BJ (cell line): ENCODE measurements at regions not wholly inside any gene's neighbourhood (a gene's known extent, or its start where the extent isn't known, plus 50 kb on each side); places are given as distances from the start of the nearest gene placed in this dataset.

Experiments
- CTCF ChIA-PET: fragments of 350-600 bp; formaldehyde crosslinking; extraction: SDS; loops from one replicate; lab custom pipeline; 2021; ENCODE audit warnings: antibody characterized with exemption, inconsistent platforms; lab: Yijun Ruan, JAX
- POLR2A ChIA-PET: fragments of 300-600 bp; sonication (Branson Sonifier 250); formaldehyde crosslinking; extraction: SDS; loops from one replicate; lab custom pipeline; 2021; ENCODE audit warnings: antibody characterized with exemption; lab: Charles Lee
- DNase-seq: peaks from one replicate; pipeline ENCODE4 v3.0.0-alpha.2; 2011; ENCODE audit warnings: low read depth
- H3K27me3 ChIP-seq: 2 replicates; pipeline ENCODE4 v1.6.0; 2011; ENCODE audit warnings: low read length; ENCODE audit not compliant: control insufficient read depth, insufficient read depth
- H3K36me3 ChIP-seq: 2 replicates; pipeline ENCODE4 v1.5.1; 2011; ENCODE audit warnings: low read length; ENCODE audit not compliant: control insufficient read depth, insufficient read depth
- H3K4me3 ChIP-seq: 2 replicates; pipeline ENCODE4 v1.5.1; 2011; ENCODE audit warnings: low read depth, mild to moderate bottlenecking, control low read depth, low read length
- TF ChIP-seq, protein P1 (sequence below): IDR thresholded peaks from 2 replicates; pipeline ENCODE4 v1.5.1; 2011; ENCODE audit warnings: low read depth, mild to moderate bottlenecking, control low read depth, inconsistent platforms, low read length, moderate library complexity; ENCODE audit not compliant: insufficient read depth

DNA sequence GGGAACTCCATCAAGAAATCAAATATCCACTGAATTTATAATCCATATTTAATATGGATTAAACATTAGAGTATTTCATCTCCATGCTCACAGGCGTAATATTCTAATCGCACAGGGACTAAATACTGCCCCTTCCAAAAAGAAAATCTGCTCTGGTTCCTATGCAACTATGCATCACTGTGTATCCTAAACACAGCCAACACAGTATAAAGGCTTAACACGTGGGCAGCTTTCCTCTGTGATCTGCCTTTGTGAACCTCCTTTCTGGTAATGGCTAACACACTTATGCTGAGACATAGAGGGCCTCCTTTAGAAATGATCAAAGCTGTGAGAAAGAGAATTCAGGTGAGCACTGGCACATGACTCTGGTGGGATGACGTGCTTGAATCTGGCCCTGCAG, 110.2 kb downstream of the RAB11FIP2 start:
- no peak for DNase-seq
- Histone ChIP-seq H3K4me3 (no peak overlapping the region), H3K27me3 (peaks cover 1% of the 10 kb centered on the region; the same call in 1 of the 2 replicates), H3K36me3 (no peaks in the 10 kb centered on the region)
- CTCF ChIA-PET: no interaction called here
- TF ChIP-seq, protein P1, sequence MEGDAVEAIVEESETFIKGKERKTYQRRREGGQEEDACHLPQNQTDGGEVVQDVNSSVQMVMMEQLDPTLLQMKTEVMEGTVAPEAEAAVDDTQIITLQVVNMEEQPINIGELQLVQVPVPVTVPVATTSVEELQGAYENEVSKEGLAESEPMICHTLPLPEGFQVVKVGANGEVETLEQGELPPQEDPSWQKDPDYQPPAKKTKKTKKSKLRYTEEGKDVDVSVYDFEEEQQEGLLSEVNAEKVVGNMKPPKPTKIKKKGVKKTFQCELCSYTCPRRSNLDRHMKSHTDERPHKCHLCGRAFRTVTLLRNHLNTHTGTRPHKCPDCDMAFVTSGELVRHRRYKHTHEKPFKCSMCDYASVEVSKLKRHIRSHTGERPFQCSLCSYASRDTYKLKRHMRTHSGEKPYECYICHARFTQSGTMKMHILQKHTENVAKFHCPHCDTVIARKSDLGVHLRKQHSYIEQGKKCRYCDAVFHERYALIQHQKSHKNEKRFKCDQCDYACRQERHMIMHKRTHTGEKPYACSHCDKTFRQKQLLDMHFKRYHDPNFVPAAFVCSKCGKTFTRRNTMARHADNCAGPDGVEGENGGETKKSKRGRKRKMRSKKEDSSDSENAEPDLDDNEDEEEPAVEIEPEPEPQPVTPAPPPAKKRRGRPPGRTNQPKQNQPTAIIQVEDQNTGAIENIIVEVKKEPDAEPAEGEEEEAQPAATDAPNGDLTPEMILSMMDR: no peak
- POLR2A ChIA-PET: interaction anchor here (0.5 kb wide), 2 partner anchors 17 to 78 kb away, joined by 5 to 38 read pairs; no protein-coding TSS in a partner anchor

DNA sequence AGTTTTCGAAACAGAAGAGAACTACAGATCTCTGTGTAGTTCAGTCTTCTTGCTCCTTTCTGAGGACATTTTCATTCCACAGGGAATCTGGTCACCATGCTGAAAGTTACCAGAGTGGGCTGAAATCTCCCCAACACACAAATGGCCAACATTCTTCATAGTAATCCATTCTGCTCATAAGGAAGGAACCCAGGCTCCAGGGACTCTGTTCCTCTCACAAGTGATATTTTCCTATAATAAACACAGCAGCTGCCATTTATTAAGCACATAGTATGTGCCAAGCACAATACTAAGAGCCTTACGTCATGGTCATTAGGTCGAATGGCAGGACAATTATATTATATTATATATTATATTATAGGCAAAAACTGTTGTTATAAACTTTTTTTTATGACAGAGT, 109.8 kb downstream of the RAB11FIP2 start:
- no peak overlapping the region for H3K4me3 ChIP-seq
- DNase-seq: no peak
- H3K27me3 ChIP-seq: peaks cover 1% of the 10 kb centered on the region; the same call in 1 of the 2 replicates
- POLR2A ChIA-PET: interaction anchor here (0.5 kb wide), 1 partner anchor 17 kb away, joined by 38 read pairs; no protein-coding TSS in a partner anchor
- CTCF ChIA-PET: no interaction called here
- TF ChIP-seq, protein P1: no peak
- no peaks in the 10 kb centered on the region for H3K36me3 ChIP-seq

DNA sequence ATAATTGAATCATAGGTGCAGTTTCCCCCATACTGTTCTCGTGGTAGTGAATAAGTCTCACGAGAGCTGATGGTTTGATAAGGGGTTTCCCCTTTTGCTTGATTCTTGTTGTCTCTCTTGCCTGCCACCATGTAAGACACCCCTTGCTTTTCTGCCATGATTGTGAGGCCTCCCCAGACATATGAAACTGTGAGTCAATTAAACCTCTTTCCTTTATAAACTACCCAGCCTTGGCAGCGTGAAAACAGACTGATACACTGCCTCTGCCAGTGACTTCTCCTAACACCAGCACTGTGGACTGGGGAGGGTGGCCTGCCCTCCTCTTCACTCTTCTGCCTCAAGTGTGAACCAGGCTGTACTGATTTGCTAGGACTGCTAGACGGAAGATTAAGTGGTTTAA, 108.6 kb downstream of the RAB11FIP2 start:
- POLR2A ChIA-PET: no interaction called here
- Histone ChIP-seq H3K4me3 (no peak overlapping the region), H3K36me3 (no peaks in the 10 kb centered on the region), H3K27me3 (peaks cover 1% of the 10 kb centered on the region; the same call in 1 of the 2 replicates)
- TF ChIP-seq, protein P1: no peak
- no peak for DNase-seq
- CTCF ChIA-PET: no interaction called here

DNA sequence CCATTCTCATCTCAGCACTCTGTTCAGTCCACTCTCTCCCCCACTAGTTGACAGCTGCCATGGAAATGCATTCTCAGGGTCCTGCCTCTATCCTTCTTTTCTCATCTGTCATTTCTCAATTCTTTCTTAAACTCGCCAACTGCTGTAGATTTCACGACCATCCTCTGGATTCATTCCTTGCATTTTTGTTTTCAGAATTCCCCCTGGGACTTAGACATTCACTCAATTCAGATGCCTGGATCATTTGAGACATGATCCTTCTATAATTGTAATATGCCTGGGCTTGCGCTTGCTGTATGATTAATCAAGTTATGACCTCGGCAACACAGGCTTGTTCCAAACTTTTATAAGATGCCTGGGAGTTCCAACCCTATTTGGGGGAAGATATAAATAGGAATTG, 104.5 kb downstream of the RAB11FIP2 start:
- TF ChIP-seq, protein P1: no peak
- ChIA-PET CTCF (no interaction called here), POLR2A (no interaction called here)
- H3K27me3 ChIP-seq: peaks cover 1% of the 10 kb centered on the region; the same call in 1 of the 2 replicates
- H3K4me3 ChIP-seq: no peak overlapping the region
- no peak for DNase-seq
- no peaks in the 10 kb centered on the region for H3K36me3 ChIP-seq

DNA sequence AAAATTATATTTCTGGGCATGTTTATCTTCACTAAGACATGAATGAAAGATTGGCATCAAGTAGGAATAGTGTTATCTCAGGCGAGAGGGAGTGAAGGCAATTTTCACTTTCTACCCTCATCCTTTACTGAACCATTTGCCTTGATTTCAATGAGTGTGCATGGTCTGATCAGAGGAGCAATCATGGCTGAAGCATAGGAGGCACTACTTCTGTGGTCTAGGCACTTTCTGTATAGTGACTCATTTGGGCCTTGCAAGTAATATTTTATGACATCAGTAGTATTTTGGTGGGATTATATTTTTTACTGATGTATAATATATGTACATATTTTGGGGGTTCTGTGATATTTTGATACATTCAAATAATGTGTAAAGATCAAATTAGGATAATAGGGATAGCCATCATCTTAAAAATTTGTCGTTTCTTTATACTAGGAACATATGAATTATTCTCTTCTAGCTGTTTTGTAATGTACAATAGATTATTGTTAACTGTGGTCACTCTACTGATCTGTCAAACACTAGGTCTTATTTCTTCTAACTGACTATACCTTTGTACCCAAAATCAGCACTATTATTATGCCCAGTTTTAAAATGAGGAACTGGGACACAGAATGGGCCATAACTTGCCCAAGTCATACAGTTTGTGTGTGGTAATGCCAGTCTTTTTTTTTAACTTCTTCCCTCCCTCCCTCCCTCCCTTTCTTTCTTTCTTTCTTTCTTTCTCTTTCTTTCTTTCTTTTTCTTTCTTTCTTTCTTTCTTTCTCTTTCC, 101.9 kb downstream of the RAB11FIP2 start:
- ChIA-PET CTCF (no interaction called here), POLR2A (no interaction called here)
- TF ChIP-seq, protein P1: no peak
- peaks cover 1% of the 10 kb centered on the region; the same call in 1 of the 2 replicates for H3K27me3 ChIP-seq
- no peak overlapping the region for H3K4me3 ChIP-seq
- no peaks in the 10 kb centered on the region for H3K36me3 ChIP-seq
- no peak for DNase-seq
